ENCODE measurements at regions not wholly inside any gene's neighbourhood (a gene's known extent, or its start where the extent isn't known, plus 50 kb on each side); places are given as distances from the start of the nearest gene placed in this dataset.
"Not testable (repeated sequence)": the region's sequence is repeated elsewhere in the genome, so short reads cannot be mapped to it uniquely, and the experiment has no call there.

- DNase-seq (no peak), ATAC-seq (no peak)
- intact Hi-C loops (cut with DNase I, micrococcal nuclease), result no loop called here
Measured at GRCh38 chr1:208717525-208717924, 473.3 kb upstream of the PLXNA2 start.

GRCh38 chr1:208722592-208722991, 478.4 kb upstream of the PLXNA2 start:
- no peak for ATAC-seq
- no peak for DNase-seq
- intact Hi-C loops (cut with DNase I, micrococcal nuclease), result no loop called here

- no peak for DNase-seq
Measured at GRCh38 chr1:208724079-208724478, 479.9 kb upstream of the PLXNA2 start.

GRCh38 chr1:208728815-208729214, 484.6 kb upstream of the PLXNA2 start:
- ATAC-seq (no peak), DNase-seq (no peak)
- intact Hi-C loops (cut with DNase I, micrococcal nuclease), result no loop called here

More at GRCh38 chr1:208724079-208724478, 479.9 kb upstream of the PLXNA2 start:
- intact Hi-C loops (cut with DNase I, micrococcal nuclease), result no loop called here
- ATAC-seq, result no peak

- ATAC-seq (no peak), DNase-seq (no peak)
- intact Hi-C loops (cut with DNase I, micrococcal nuclease), result no loop called here
Measured at GRCh38 chr1:208731981-208732821, 488.0 kb upstream of the PLXNA2 start.

- intact Hi-C loops (cut with DNase I, micrococcal nuclease), result no loop called here
- no peak for DNase-seq
Measured at GRCh38 chr1:208737161-208737560, 493.0 kb upstream of the PLXNA2 start.

GRCh38 chr1:208737922-208738321, 493.7 kb upstream of the PLXNA2 start:
- DNase-seq (no peak), ATAC-seq (no peak)
- intact Hi-C loops (cut with DNase I, micrococcal nuclease), result no loop called here

More at GRCh38 chr1:208737161-208737560, 493.0 kb upstream of the PLXNA2 start:
- no peak for ATAC-seq

- intact Hi-C loops (cut with DNase I, micrococcal nuclease); ATAC-seq; DNase-seq: not testable (repeated sequence)
Measured at GRCh38 chr1:208739636-208740035, 495.5 kb upstream of the PLXNA2 start.

- DNase-seq, result no peak
- ATAC-seq, result no peak
- intact Hi-C loops (cut with DNase I, micrococcal nuclease), result no loop called here
Measured at GRCh38 chr1:208741296-208741695, 497.1 kb upstream of the PLXNA2 start.

GRCh38 chr1:208743361-208743760, 499.2 kb upstream of the PLXNA2 start:
- intact Hi-C loops (cut with DNase I, micrococcal nuclease), result no loop called here
- no peak for DNase-seq
- no peak for ATAC-seq

GRCh38 chr1:208747979-208748378, 503.8 kb upstream of the PLXNA2 start:
- ATAC-seq (peak; percentile 73), DNase-seq (no peak)
- intact Hi-C loops (cut with DNase I, micrococcal nuclease), result no loop called here

GRCh38 chr1:208748387-208749165, 504.4 kb upstream of the PLXNA2 start:
- ATAC-seq (no peak), DNase-seq (no peak)
- intact Hi-C loops (cut with DNase I, micrococcal nuclease), result no loop called here

GRCh38 chr1:208756339-208756981, 512.3 kb upstream of the PLXNA2 start:
- DNase-seq (no peak), ATAC-seq (no peak)
- intact Hi-C loops (cut with DNase I, micrococcal nuclease), result no loop called here

- intact Hi-C loops (cut with DNase I, micrococcal nuclease), result no loop called here
- DNase-seq, result no peak
- ATAC-seq, result no peak
Measured at GRCh38 chr1:208757846-208758245, 513.7 kb upstream of the PLXNA2 start.

GRCh38 chr1:208759255-208759654, 515.1 kb upstream of the PLXNA2 start:
- ATAC-seq (no peak), DNase-seq (no peak)
- intact Hi-C loops (cut with DNase I, micrococcal nuclease), result no loop called here

GRCh38 chr1:208763971-208764370, 519.8 kb upstream of the PLXNA2 start:
- intact Hi-C loops (cut with DNase I, micrococcal nuclease), result no loop called here
- no peak for DNase-seq
- no peak for ATAC-seq

- DNase-seq, result no peak
- no peak for ATAC-seq
Measured at GRCh38 chr1:208766832-208767231, 522.6 kb upstream of the PLXNA2 start.

GRCh38 chr1:208767816-208768215, 523.6 kb upstream of the PLXNA2 start:
- intact Hi-C loops (cut with DNase I, micrococcal nuclease), result no loop called here

More at GRCh38 chr1:208766832-208767231, 522.6 kb upstream of the PLXNA2 start:
- intact Hi-C loops (cut with DNase I, micrococcal nuclease), result no loop called here

GRCh38 chr1:208772891-208773290, 528.7 kb upstream of the PLXNA2 start:
- DNase-seq (no peak), ATAC-seq (no peak)
- intact Hi-C loops (cut with DNase I, micrococcal nuclease), result no loop called here

More at GRCh38 chr1:208767816-208768215, 523.6 kb upstream of the PLXNA2 start:
- no peak for ATAC-seq
- no peak for DNase-seq

GRCh38 chr1:208775841-208776240, 531.7 kb upstream of the PLXNA2 start:
- intact Hi-C loops (cut with DNase I, micrococcal nuclease), result no loop called here
- DNase-seq (no peak), ATAC-seq (no peak)

Measured in left colon (tissue), 2 donors.